GM12874 (cell line): ENCODE measurements at regions not wholly inside any gene's neighbourhood (a gene's known extent, or its start where the extent isn't known, plus 50 kb on each side); places are given as distances from the start of the nearest gene placed in this dataset.

Experiments
- CTCF ChIP-seq: IDR thresholded peaks from 2 replicates; pipeline ENCODE4 v1.5.1; 2011; ENCODE audit warnings: low read depth, mild to moderate bottlenecking, control low read depth, low read length, moderate library complexity; ENCODE audit not compliant: insufficient read depth

- no peak for TF ChIP-seq CTCF
Measured at GRCh38 chr7:101767544-101767943, 49.9 kb upstream of the CUX1 start.
